ENCODE measurements at regions not wholly inside any gene's neighbourhood (a gene's known extent, or its start where the extent isn't known, plus 50 kb on each side); places are given as distances from the start of the nearest gene placed in this dataset.

GRCh38 chr3:164452707-164453106, 625.6 kb downstream of the SI start:
- CTCF ChIA-PET = no interaction called here
- no peak for TF ChIP-seq EZH2 (IDR thresholded peaks at IDR 0.05; ENCODE audit: borderline replicate concordance, low read depth, low read length, poor library complexity, severe bottlenecking)
- TF ChIP-seq, protein P1, sequence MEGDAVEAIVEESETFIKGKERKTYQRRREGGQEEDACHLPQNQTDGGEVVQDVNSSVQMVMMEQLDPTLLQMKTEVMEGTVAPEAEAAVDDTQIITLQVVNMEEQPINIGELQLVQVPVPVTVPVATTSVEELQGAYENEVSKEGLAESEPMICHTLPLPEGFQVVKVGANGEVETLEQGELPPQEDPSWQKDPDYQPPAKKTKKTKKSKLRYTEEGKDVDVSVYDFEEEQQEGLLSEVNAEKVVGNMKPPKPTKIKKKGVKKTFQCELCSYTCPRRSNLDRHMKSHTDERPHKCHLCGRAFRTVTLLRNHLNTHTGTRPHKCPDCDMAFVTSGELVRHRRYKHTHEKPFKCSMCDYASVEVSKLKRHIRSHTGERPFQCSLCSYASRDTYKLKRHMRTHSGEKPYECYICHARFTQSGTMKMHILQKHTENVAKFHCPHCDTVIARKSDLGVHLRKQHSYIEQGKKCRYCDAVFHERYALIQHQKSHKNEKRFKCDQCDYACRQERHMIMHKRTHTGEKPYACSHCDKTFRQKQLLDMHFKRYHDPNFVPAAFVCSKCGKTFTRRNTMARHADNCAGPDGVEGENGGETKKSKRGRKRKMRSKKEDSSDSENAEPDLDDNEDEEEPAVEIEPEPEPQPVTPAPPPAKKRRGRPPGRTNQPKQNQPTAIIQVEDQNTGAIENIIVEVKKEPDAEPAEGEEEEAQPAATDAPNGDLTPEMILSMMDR (conservative IDR thresholded peaks at IDR 0.05; ENCODE audit: low read depth, low read length) = no peak

DNA sequence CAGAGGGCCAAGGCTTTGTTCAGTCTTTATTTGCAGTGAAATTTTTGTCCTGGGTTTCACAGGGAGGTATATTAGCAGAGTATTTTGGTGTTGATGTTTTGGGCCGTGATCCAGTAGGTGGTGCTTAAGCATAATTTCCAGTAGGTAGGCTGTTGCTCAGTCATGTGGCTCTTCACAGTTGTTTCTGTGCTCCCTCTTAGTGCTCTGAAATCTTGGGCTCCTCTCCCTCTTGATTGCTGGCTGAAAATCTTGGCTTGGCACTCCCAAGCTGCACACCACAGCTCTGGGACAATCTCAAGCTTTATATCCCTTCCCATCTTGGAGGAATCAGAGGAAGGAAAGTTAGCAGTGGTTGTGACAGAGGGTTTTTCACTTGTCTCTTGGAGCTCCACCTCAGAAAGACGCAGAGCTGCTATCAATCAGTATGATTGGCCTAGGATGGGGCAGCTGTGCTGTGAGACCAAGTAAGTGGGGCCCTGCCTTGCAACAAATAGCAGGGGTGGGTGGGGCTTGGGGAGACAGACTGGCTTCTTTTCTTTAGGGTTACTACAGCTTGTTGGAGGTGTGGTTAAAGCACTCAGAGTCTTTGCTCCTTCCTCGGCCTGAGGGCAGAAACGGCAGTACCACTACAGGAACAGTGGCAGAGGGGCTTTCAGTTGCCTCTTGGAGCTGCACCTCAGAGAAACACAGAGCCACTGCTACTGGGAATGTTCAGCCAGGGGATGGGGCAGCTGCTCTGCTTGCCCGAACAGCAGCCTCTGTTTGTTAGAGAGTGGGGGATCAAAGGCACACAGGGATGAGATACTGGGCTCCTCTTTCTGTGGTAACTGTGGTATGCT, 627.0 kb downstream of the SI start:
- CTCF ChIA-PET = no interaction called here
- intact Hi-C loops (cut with micrococcal nuclease; ENCODE audit: unreplicated experiment) = no loop called here

More at GRCh38 chr3:164452707-164453106, 625.6 kb downstream of the SI start:
- no TSS peak for BruUV-seq (replicated peaks)
- no peaks in the 10 kb centered on the region for H3K4me1 ChIP-seq (ENCODE audit: insufficient read depth, low read length, poor library complexity, severe bottlenecking)
- no peak overlapping the region for H3K4me3 ChIP-seq (ENCODE audit: low read depth, low read length, poor library complexity, severe bottlenecking)
- no peak overlapping the region for H3K27ac ChIP-seq (ENCODE audit: low read depth, low read length, poor library complexity, severe bottlenecking)
- DNase-seq (ENCODE audit: low spot score) = no peak
- no peaks in the 10 kb centered on the region for H3K36me3 ChIP-seq (ENCODE audit: insufficient read depth, low read length, poor library complexity, severe bottlenecking)
- intact Hi-C loops (cut with micrococcal nuclease; ENCODE audit: unreplicated experiment) = no loop called here
- H3K27me3 ChIP-seq (replicated peaks; ENCODE audit: insufficient read depth, low read depth, low read length, poor library complexity) = no peaks in the 10 kb centered on the region
- POLR2A ChIA-PET (ENCODE audit: low non-redundant PET) = no interaction called here
- H3K9me3 ChIP-seq (ENCODE audit: low read depth, low read length, poor library complexity, severe bottlenecking) = peaks cover 5% of the 10 kb centered on the region

DNA sequence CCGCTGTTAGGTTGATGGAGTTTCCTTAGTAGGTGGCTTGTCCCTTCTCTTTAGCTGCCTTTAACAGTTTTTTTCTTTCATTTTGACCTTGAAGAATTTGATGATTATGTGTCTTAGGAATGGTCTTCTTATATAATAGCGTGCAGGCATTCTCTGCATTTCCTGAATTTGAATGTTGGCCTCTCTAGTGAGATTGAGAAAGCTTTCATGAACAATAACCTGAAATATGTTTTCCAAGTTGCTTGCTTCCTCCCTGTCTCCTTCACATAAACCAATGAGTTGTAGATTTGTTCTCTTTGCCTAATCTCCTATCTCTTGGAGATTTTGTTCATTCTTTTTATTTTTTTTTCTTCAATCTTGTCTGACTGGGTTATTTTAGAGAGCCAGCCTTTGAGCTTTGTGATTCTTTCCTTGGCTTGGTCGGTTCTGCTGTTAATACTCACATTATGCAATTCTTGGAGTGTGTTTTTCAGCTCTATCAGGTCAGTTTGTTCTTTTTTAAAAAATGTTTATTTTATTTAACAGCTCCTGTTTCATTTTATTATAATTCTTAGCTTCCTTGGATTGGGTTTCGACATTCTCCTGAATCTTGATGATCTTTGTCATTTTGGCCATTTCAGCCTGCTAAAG, 627.9 kb downstream of the SI start:
- Histone ChIP-seq H3K4me3 (ENCODE audit: low read depth, low read length, poor library complexity, severe bottlenecking) (no peak overlapping the region), H3K36me3 (ENCODE audit: insufficient read depth, low read length, poor library complexity, severe bottlenecking) (no peaks in the 10 kb centered on the region), H3K4me1 (ENCODE audit: insufficient read depth, low read length, poor library complexity, severe bottlenecking) (no peaks in the 10 kb centered on the region), H3K9me3 (ENCODE audit: low read depth, low read length, poor library complexity, severe bottlenecking) (peaks cover 5% of the 10 kb centered on the region), H3K27ac (ENCODE audit: low read depth, low read length, poor library complexity, severe bottlenecking) (no peak overlapping the region), H3K27me3 (replicated peaks; ENCODE audit: insufficient read depth, low read depth, low read length, poor library complexity) (no peaks in the 10 kb centered on the region)
- ChIA-PET POLR2A (ENCODE audit: low non-redundant PET) (no interaction called here), CTCF (no interaction called here)
- no peak for DNase-seq (ENCODE audit: low spot score)
- BruUV-seq (replicated peaks) = no TSS peak
- TF ChIP-seq, protein P1 (conservative IDR thresholded peaks at IDR 0.05; ENCODE audit: low read depth, low read length) = no peak
- no peak for TF ChIP-seq EZH2 (IDR thresholded peaks at IDR 0.05; ENCODE audit: borderline replicate concordance, low read depth, low read length, poor library complexity, severe bottlenecking)
- intact Hi-C loops (cut with micrococcal nuclease; ENCODE audit: unreplicated experiment) = no loop called here

More for the DNA sequence above, 627.0 kb downstream of the SI start:
- Histone ChIP-seq H3K27me3 (replicated peaks; ENCODE audit: insufficient read depth, low read depth, low read length, poor library complexity) (no peaks in the 10 kb centered on the region), H3K4me3 (ENCODE audit: low read depth, low read length, poor library complexity, severe bottlenecking) (no peak overlapping the region), H3K4me1 (ENCODE audit: insufficient read depth, low read length, poor library complexity, severe bottlenecking) (no peaks in the 10 kb centered on the region), H3K36me3 (ENCODE audit: insufficient read depth, low read length, poor library complexity, severe bottlenecking) (no peaks in the 10 kb centered on the region), H3K27ac (ENCODE audit: low read depth, low read length, poor library complexity, severe bottlenecking) (no peak overlapping the region), H3K9me3 (ENCODE audit: low read depth, low read length, poor library complexity, severe bottlenecking) (peaks cover 5% of the 10 kb centered on the region)
- no TSS peak for BruUV-seq (replicated peaks)
- no peak for DNase-seq (ENCODE audit: low spot score)
- TF ChIP-seq, protein P1 (conservative IDR thresholded peaks at IDR 0.05; ENCODE audit: low read depth, low read length) = no peak
- POLR2A ChIA-PET (ENCODE audit: low non-redundant PET) = no interaction called here

Measured in A673 (cell line).